LNCaP clone FGC (cell line): ENCODE measurements at regions not wholly inside any gene's neighbourhood (a gene's known extent, or its start where the extent isn't known, plus 50 kb on each side); places are given as distances from the start of the nearest gene placed in this dataset.

Experiments used
- DNase-seq: peaks from one replicate; pipeline ENCODE4 v3.0.0-alpha.2; 2011; ENCODE audit warnings: low read depth
- H3K4me3 ChIP-seq: 2 replicates; pipeline ENCODE4 v1.5.1; 2011; ENCODE audit warnings: mild to moderate bottlenecking, low read depth, low read length, control low read depth
- TF ChIP-seq, protein P1 (sequence below): IDR thresholded peaks from 2 replicates; pipeline ENCODE4 v1.5.1; 2012; ENCODE audit warnings: mild to moderate bottlenecking; ENCODE audit not compliant: control insufficient read depth, insufficient read depth; ENCODE audit errors: extremely low read depth

DNA sequence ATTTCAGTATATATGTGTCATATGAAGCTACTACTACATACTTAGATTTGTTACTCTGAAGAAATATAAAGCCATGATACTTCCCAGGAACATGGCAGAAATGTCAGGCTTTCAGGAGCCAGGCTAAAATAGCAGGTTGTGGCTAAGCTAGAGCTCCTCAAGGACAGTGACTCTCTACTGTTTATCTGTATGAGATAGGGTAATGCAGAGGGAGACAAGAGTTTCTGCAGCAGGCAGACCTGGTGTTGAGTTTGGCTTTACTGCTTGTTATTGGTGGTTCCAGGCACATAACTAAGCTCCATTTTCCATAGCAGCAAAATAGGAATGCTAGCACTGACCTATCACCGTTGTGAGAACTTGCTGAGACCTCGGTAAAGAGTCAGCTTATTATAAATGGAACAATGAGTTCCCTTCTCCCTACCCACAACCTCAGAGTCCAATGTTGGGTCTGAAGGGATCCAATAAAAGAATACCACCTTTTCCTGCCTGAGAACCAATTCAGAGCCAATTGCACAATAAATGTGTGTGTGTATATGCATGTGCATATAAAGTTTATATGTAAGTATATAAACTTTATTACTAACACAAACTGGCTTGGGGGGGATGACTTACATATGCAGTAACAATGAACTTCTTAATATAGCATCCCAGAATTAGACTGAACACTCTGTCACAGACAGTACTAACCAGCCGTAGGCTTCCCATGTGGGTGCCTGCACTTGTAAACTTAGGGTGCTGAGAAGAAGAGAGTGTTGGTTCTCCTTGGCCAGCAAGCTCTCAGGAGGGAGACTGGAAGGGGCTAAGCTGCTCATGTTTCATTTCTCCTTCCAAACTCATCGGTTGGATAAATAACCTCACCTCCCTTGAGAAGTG is 51.9 kb upstream of the PAQR3 start:
- no peak for DNase-seq
- TF ChIP-seq, protein P1, sequence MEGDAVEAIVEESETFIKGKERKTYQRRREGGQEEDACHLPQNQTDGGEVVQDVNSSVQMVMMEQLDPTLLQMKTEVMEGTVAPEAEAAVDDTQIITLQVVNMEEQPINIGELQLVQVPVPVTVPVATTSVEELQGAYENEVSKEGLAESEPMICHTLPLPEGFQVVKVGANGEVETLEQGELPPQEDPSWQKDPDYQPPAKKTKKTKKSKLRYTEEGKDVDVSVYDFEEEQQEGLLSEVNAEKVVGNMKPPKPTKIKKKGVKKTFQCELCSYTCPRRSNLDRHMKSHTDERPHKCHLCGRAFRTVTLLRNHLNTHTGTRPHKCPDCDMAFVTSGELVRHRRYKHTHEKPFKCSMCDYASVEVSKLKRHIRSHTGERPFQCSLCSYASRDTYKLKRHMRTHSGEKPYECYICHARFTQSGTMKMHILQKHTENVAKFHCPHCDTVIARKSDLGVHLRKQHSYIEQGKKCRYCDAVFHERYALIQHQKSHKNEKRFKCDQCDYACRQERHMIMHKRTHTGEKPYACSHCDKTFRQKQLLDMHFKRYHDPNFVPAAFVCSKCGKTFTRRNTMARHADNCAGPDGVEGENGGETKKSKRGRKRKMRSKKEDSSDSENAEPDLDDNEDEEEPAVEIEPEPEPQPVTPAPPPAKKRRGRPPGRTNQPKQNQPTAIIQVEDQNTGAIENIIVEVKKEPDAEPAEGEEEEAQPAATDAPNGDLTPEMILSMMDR, result no peak
- H3K4me3 ChIP-seq, result no peak overlapping the region

DNA sequence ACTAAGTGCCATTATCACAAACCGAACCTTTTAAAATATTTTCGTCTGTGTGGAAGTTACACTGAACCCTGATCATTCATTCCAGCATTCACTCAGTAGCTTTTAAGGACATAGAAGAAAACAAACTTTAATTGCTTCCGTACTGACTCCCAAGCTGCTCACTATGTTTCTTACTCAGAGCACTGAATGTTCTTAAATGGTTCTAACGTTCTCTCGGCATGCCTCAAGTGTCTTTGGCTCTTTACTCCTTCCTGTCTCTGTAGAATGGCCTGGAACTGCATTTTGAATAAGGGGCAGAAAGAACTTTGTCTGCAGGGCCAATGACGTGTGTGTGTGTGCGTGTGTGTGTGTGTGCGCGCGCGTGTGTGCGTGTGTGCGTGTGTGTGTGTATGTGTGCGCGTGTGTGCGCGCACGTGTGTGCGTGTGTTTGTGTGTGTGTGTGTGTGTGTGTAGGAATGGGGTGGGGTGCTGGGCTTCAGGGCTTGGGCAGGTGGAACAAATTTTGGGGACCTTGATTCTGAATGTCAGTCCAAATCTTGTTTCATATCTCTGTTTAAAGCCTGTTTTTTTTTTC is 50.5 kb upstream of the PAQR3 start:
- no peak overlapping the region for H3K4me3 ChIP-seq
- TF ChIP-seq, protein P1, result no peak
- no peak for DNase-seq
